ENCODE measurements at regions not wholly inside any gene's neighbourhood (a gene's known extent, or its start where the extent isn't known, plus 50 kb on each side); places are given as distances from the start of the nearest gene placed in this dataset.

- no peaks in the 10 kb centered on the region for H3K9me2 ChIP-seq (replicated peaks; ENCODE audit: low read length)
- H3K4me2 ChIP-seq (ENCODE audit: low read length): peak overlapping the region; percentile 65
- H3K4me3 ChIP-seq (ENCODE audit: low read length): peak overlapping the region; percentile 16; the same call in 1 of the 2 replicates
- POLR2A ChIA-PET (ENCODE audit: unreplicated experiment): no interaction called here
- peak overlapping the region; percentile 27; the same call in 1 of the 2 replicates for H3K27ac ChIP-seq (ENCODE audit: low read length)
- ATAC-seq (peak; percentile 87), DNase-seq (peak; percentile 88)
- peaks cover 17% of the 10 kb centered on the region for H3K4me1 ChIP-seq (ENCODE audit: insufficient read depth, low read length)
- no peaks in the 10 kb centered on the region for H4K20me1 ChIP-seq (ENCODE audit: low read length)
- TF ChIP-seq EZH2phosphoT487 (IDR thresholded peaks at IDR 0.05; ENCODE audit: borderline replicate concordance, low read length) (no peak), CTCF (conservative IDR thresholded peaks at IDR 0.05; ENCODE audit: low read depth, low read length) (no peak), EZH2 (IDR thresholded peaks at IDR 0.05; ENCODE audit: low read length, unreplicated experiment) (no peak)
- CTCF ChIA-PET: no interaction called here
- H3K9me3 ChIP-seq (ENCODE audit: low read length): no peaks in the 10 kb centered on the region
- H3K79me2 ChIP-seq (ENCODE audit: low read length): no peaks in the 10 kb centered on the region
- H3K27me3 ChIP-seq (ENCODE audit: low read length): no peaks in the 10 kb centered on the region
- intact Hi-C loops (cut with micrococcal nuclease): loop anchor here (1.0 to 10.0 kb wide), 5 partner anchors 21 to 1253 kb away; no protein-coding TSS in a partner anchor
- H3K9ac ChIP-seq (ENCODE audit: low read length): no peak overlapping the region
- BruUV-seq (replicated peaks): no TSS peak
- peak overlapping the region; percentile 24; the same call in 1 of the 2 replicates for H2AFZ ChIP-seq (ENCODE audit: low read length)
- no peaks in the 10 kb centered on the region for H3K36me3 ChIP-seq (ENCODE audit: low read depth, low read length)
- no peaks in the 10 kb centered on the region for H3F3A ChIP-seq (ENCODE audit: low read length, unreplicated experiment)
Measured at GRCh38 chr2:140178234-140178633, 1398.0 kb upstream of the NXPH2 start.

DNA sequence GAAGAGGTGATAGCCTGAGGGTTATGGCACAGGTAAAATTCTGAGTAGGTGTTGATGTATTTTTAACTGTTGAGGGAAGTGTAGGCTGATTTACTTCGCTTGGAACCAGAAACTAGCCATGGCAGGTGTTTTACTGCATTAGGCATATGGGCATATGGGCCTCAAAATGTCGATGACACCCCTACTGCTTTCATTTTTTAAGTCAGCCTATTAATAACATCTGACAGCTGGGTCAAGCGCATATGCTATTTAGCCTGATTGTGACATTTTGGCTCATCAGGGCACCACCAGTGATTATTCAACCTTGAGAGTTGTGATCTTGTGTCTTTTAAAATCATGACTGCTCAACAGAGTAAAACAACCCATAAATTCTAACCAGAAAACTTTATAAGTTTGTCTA is 1396.9 kb upstream of the NXPH2 start:
- Histone ChIP-seq H3K27ac (ENCODE audit: low read length) (no peak overlapping the region), H2AFZ (ENCODE audit: low read length) (no peak overlapping the region), H3K4me1 (ENCODE audit: insufficient read depth, low read length) (peaks cover 17% of the 10 kb centered on the region), H3K9me2 (replicated peaks; ENCODE audit: low read length) (no peaks in the 10 kb centered on the region), H3K9ac (ENCODE audit: low read length) (no peak overlapping the region), H3K36me3 (ENCODE audit: low read depth, low read length) (no peaks in the 10 kb centered on the region), H3K27me3 (ENCODE audit: low read length) (no peaks in the 10 kb centered on the region), H3K4me3 (ENCODE audit: low read length) (no peak overlapping the region), H4K20me1 (ENCODE audit: low read length) (no peaks in the 10 kb centered on the region), H3K79me2 (ENCODE audit: low read length) (no peaks in the 10 kb centered on the region), H3F3A (ENCODE audit: low read length, unreplicated experiment) (no peaks in the 10 kb centered on the region), H3K4me2 (ENCODE audit: low read length) (no peak overlapping the region), H3K9me3 (ENCODE audit: low read length) (no peaks in the 10 kb centered on the region)
- CTCF ChIA-PET: no interaction called here
- intact Hi-C loops (cut with micrococcal nuclease): loop anchor here (5.0 to 10.0 kb wide), 3 partner anchors 90 to 1252 kb away; no protein-coding TSS in a partner anchor
- POLR2A ChIA-PET (ENCODE audit: unreplicated experiment): no interaction called here
- TF ChIP-seq CTCF (conservative IDR thresholded peaks at IDR 0.05; ENCODE audit: low read depth, low read length) (no peak), EZH2 (IDR thresholded peaks at IDR 0.05; ENCODE audit: low read length, unreplicated experiment) (no peak), EZH2phosphoT487 (IDR thresholded peaks at IDR 0.05; ENCODE audit: borderline replicate concordance, low read length) (no peak)
- DNase-seq (no peak), ATAC-seq (no peak)
- no TSS peak for BruUV-seq (replicated peaks)

- intact Hi-C loops (cut with micrococcal nuclease): loop anchor here (10.0 kb wide), 2 partner anchors 481 to 1249 kb away; no protein-coding TSS in a partner anchor
- Histone ChIP-seq H2AFZ (ENCODE audit: low read length) (no peak overlapping the region), H3F3A (ENCODE audit: low read length, unreplicated experiment) (no peaks in the 10 kb centered on the region), H3K79me2 (ENCODE audit: low read length) (no peaks in the 10 kb centered on the region), H3K9ac (ENCODE audit: low read length) (no peak overlapping the region), H3K9me3 (ENCODE audit: low read length) (no peaks in the 10 kb centered on the region), H3K36me3 (ENCODE audit: low read depth, low read length) (no peaks in the 10 kb centered on the region), H4K20me1 (ENCODE audit: low read length) (no peaks in the 10 kb centered on the region), H3K9me2 (replicated peaks; ENCODE audit: low read length) (no peaks in the 10 kb centered on the region), H3K27ac (ENCODE audit: low read length) (no peak overlapping the region), H3K4me1 (ENCODE audit: insufficient read depth, low read length) (peaks cover 13% of the 10 kb centered on the region), H3K4me2 (ENCODE audit: low read length) (no peak overlapping the region), H3K27me3 (ENCODE audit: low read length) (no peaks in the 10 kb centered on the region), H3K4me3 (ENCODE audit: low read length) (no peak overlapping the region)
- CTCF ChIA-PET: no interaction called here
- no peak for TF ChIP-seq CTCF (conservative IDR thresholded peaks at IDR 0.05; ENCODE audit: low read depth, low read length)
- TF ChIP-seq EZH2phosphoT487 (IDR thresholded peaks at IDR 0.05; ENCODE audit: borderline replicate concordance, low read length): no peak
- TF ChIP-seq EZH2 (IDR thresholded peaks at IDR 0.05; ENCODE audit: low read length, unreplicated experiment): no peak
- no TSS peak for BruUV-seq (replicated peaks)
- POLR2A ChIA-PET (ENCODE audit: unreplicated experiment): no interaction called here
- no peak for DNase-seq
- ATAC-seq: no peak
Measured at GRCh38 chr2:140173790-140174189, 1393.6 kb upstream of the NXPH2 start.
